GM18873 (cell line): ENCODE measurements at regions not wholly inside any gene's neighbourhood (a gene's known extent, or its start where the extent isn't known, plus 50 kb on each side); places are given as distances from the start of the nearest gene placed in this dataset.
"Not testable (repeated sequence)": the region's sequence is repeated elsewhere in the genome, so short reads cannot be mapped to it uniquely, and the experiment has no call there.

Experiments
- ATAC-seq: cut with Tn5 transposase; IDR thresholded peaks from one replicate; pipeline ENCODE4 v1.9.1; 2021; ENCODE audit warnings: mild to moderate bottlenecking, moderate library complexity, moderate number of reproducible peaks; ENCODE audit not compliant: unreplicated experiment, low FRiP score

- ATAC-seq, result no peak
Measured at GRCh38 chr5:56409331-56410190, 176.4 kb upstream of the ANKRD55 start.

DNA sequence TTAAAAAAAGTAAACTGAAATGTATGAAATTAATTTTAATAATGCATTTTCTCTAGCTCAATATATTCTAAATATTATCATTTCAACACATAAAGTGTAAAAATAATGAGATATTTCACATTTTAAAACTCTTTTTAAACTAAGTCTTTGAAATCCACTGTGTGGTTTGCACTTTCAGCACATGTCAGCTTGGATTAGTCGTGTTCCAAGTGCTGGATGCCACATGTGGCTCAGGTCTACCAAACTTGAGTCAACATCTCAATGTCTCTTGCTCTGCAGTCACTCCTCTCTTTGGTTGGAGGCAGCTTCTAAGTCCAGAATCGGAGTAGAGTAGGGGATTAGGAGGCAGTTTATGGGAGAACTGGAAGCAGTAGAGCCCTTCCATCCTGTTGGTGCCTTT is 173.7 kb upstream of the ANKRD55 start:
- no peak for ATAC-seq

DNA sequence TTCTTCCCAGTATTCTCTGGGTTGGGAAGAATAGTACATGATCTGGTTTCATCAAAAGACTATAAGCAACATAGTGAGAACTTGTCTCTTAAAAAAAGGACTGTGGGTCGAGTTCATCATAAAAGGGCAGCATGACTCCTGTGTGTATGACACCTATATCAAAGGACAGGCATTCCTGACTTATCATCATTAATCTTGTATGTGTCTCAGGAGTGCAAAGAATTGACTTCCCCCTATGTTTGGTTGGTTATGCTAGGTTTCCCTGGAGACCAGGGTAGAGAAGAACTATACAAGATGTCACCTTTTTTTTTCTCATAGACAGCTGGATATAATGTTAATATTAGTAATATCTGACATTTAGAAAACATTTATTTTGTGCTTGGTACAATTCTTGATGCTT is 173.1 kb upstream of the ANKRD55 start:
- ATAC-seq, result no peak

DNA sequence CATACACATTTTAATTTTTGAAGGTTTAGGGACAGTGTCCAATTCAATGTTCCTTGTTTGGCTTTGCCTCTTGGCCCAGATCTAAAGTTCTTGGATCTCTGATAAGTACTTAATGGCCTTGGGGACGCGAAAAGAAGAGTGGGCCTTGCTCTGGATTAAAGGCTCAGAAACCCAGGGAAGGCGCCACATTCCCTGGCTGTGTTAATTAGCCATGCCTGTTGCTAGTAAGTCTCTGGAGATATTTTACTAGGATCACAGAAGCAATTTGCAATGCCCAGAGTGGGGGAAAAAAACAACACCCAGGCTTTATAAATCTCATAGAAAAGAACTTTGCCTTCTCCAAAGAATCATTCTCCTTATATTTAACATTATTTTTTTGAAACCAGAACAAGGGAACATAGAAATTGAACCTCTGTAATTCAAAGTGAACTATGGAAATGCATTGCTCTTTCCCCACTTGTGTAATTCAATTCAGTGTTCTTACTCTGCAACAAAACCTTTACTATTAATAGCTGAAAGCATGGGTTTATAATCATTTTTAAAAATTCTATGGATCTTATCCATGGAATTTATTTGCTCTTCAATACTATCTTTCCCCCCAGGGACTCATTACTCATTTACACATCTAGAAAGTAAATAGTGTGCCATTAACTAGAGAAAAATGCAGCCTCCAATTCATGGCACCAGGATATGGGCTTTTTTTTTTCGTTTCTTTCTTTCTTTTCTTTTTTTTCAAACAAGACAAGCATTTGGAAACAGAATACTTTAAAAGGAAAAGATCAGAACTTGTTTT is 172.2 kb upstream of the ANKRD55 start:
- no peak for ATAC-seq

DNA sequence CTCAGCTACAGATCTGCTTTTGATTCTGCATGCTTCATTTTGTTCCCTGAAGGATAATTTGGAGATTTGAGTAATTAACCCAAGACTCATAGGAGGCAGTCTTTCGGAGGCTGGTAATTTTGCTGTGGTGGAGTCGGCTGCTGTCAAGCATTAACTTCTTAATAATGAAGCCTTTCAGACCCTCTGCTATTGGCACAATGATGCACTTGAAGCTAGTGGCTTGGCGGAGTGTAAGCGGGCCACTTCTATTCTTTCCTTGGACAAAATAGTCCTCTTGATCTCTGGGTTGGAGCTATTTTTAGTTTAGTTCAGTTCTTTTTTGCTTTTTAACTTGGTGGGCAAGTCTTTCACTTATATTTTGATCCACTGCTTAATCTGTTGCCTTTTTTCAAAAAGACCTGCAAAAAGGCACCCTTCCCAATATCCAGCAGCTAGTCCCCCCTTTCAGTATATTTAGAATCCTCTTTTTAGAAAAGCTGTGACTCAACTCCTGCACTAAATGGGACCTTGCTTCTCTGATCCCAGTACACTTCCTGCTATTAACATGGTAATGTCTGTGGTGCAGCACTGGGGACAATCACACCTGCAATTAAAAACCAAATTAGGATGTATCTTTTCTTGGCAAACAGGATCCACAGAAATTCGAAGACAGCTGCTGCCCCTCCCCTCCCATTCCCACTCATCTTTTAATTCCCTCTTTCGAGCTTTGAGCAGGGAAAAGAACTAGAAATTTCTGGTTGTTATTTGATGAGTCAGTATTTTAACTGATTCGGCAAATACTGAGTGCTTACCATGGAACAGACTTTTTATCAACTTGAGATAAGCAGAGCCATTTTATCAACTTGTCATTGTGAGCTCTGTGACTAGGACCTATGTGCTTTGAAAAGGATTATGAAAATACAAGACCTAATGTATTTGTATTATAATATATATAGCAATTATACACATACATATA is 169.4 kb upstream of the ANKRD55 start:
- no peak for ATAC-seq

- not testable (repeated sequence) for ATAC-seq
Measured at GRCh38 chr5:56397796-56398195, 164.7 kb upstream of the ANKRD55 start.

- no peak for ATAC-seq
Measured at GRCh38 chr5:56396634-56397033, 163.5 kb upstream of the ANKRD55 start.

DNA sequence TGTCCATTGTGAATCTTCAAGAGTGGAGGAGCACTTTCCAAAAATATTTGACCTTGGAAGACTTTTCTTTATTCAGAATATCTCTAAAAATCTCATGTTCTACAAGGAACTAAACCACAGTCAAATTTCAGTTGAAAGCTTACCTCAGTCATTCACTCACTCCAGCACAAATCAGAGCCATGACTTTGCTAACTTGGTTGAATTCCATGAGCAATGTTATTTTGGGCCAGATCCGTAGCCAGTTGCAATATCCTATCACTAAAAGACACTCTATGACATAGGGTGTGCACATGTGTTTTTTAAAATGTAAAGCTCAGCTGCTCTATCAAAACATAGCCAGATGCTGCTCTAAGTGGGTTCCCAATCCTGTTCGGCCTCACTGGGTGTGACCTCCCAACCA is 156.1 kb upstream of the ANKRD55 start:
- no peak for ATAC-seq

DNA sequence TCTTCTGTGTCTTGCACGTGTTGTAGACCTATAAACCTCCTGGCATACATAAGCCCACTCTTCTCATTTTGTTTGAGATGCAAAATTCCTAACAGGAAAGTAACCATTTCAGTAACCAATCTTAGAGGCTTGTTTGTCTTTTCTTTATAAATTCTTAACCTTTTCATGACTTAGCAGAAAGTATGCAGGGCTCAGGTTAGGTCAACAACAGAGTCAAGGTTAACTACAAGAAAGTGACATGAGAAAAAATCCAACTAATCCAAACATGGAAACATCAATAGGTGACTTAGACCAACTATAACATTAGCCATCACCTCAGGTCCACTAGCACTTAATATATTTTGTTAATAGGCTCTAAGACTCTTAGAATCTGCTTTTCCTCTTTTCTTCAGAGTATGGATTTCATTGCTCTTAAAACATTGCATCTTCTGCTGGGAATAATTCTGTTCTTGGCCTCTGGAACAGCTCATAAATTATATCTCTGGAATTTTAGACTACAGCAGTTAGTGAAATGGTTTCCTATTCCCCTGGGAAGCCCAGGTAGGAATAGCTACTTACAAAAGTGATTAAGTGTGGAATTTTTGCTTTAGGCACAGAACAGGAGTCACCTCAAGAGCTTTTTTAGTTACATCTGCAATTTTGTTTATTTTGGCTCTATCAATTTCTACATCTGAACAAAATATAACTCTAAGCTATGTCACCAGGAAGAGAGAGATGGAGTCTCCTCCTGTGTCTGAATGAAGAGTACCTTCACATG is 155.3 kb upstream of the ANKRD55 start:
- no peak for ATAC-seq

GRCh38 chr5:56386046-56386445 is 152.9 kb upstream of the ANKRD55 start:
- ATAC-seq, result no peak

DNA sequence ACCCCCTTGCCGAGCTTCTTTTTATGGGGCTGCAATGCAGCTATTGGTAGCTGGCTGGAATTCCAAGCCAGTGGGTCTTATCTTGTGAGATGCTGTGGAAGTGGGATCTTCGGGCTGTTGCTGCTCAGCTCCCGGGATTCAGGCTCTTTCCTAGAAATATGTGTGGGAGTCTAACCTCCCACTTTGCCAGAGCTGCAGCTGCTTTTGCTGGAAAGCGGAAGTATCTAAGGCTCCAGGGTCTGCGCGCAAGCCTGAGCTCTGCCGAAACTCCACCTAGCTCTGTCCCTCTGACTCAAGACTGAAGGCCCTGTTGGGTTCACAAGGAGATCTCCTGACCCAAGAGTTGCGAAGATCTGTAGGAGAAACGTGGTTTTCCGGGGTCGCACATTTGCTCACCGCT is 151.1 kb upstream of the ANKRD55 start:
- no peak for ATAC-seq

DNA sequence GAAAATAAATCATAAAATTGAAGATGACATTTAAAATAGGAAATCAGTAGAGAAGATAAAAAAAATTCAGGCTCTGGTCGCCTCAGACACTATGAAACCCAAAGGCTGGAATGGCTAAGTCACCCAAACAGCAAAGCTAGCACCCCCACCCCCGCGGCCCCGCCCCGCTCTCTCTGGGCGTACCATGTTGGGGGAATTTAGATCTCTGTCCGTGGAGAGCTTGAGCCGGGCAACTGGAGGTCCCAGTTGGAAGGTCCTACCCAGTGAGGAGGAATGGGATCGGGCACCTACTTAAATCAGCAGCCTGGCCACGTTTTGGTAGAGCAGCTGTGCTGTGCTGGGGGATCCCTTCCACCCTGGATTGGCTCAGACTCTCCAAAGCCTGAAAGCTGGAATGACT is 150.6 kb upstream of the ANKRD55 start:
- no peak for ATAC-seq

GRCh38 chr5:56382896-56383295 is 149.8 kb upstream of the ANKRD55 start:
- no peak for ATAC-seq

- no peak for ATAC-seq
Measured at GRCh38 chr5:56377573-56377972, 144.4 kb upstream of the ANKRD55 start.

DNA sequence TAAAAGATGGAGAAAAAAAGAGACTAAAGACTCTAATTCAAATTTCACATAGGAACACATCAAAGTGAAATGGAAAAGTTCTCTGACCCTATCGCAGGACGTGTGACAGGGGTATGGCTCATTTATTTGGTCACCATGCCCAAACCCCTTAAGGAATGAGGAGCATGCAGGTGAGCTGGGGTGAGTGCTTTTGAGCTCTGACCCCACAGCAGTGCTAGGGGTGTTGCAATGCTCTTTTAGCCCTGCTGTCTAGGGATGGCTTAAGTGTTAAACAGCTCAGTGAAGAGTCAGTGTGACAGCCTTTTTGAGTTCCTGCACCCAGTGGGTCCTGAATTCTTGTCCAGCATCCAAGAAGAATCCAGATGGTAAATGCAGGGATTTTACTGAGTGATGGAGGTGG is 143.0 kb upstream of the ANKRD55 start:
- ATAC-seq, result no peak

DNA sequence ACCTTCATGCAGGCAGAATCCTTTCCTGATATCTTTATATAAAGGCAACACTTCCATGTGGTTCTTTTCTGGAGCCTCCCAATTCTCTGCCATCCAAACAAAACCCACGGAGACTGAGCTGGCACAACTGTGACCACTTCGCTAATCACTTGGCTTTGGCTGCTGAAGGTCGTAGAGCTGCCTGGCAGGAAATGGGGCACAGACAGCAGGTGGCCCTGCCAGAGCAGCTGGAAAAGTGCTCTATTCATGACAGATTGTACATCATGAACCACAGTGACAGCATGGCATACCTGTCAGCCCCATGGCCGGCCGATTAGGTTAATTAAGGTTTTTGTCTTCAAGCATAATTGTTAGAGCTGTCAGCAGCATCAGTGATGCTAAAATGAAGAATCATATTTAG is 141.9 kb upstream of the ANKRD55 start:
- no peak for ATAC-seq

DNA sequence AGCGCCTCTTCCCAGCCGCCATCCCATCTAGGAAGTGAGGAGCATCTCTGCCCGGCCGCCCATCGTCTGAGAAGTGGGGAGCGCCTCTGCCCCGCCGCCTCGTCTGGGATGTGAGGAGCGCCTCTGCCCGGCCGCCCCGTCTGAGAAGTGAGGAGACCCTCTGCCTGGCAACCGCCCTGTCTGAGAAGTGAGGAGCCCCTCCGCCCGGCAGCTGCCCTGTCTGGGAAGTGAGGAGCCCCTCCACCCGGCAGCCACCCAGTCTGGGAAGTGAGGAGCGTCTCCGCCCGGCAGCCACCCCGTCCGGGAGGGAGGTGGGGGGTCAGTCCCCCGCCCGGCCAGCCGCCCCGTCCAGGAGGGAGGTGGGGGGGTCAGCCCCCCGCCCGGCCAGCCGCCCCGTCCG is 139.4 kb upstream of the ANKRD55 start:
- ATAC-seq, result not testable (repeated sequence)

- ATAC-seq, result no peak
Measured at GRCh38 chr5:56369361-56369811, 136.3 kb upstream of the ANKRD55 start.

- no peak for ATAC-seq
Measured at GRCh38 chr5:56367748-56368147, 134.6 kb upstream of the ANKRD55 start.

DNA sequence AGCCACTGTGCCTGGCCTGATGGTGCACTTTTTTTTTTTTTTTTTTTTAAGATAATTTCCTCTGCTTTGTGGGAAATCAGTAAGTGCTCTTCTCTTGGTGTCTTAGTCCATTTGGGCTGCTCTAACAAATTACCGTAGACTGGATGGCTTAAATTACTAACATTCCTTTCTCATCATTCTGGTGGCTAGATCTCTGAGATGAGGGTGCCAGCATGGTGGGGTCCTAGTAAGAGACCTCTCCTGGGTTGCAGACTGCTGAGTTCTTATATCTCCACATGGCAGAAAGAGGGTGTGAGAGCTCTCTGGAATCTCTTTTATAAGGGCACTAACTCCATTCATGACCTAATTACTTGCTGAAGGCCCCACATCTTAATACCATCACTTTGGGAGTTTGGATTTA is 133.9 kb upstream of the ANKRD55 start:
- no peak for ATAC-seq
